ENCODE measurements at regions not wholly inside any gene's neighbourhood (a gene's known extent, or its start where the extent isn't known, plus 50 kb on each side); places are given as distances from the start of the nearest gene placed in this dataset.

- TF ChIP-seq, protein P1, sequence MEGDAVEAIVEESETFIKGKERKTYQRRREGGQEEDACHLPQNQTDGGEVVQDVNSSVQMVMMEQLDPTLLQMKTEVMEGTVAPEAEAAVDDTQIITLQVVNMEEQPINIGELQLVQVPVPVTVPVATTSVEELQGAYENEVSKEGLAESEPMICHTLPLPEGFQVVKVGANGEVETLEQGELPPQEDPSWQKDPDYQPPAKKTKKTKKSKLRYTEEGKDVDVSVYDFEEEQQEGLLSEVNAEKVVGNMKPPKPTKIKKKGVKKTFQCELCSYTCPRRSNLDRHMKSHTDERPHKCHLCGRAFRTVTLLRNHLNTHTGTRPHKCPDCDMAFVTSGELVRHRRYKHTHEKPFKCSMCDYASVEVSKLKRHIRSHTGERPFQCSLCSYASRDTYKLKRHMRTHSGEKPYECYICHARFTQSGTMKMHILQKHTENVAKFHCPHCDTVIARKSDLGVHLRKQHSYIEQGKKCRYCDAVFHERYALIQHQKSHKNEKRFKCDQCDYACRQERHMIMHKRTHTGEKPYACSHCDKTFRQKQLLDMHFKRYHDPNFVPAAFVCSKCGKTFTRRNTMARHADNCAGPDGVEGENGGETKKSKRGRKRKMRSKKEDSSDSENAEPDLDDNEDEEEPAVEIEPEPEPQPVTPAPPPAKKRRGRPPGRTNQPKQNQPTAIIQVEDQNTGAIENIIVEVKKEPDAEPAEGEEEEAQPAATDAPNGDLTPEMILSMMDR (IDR thresholded peaks at IDR 0.05; ENCODE audit: low read length): no peak
- no peak for TF ChIP-seq EZH2 (IDR thresholded peaks at IDR 0.05; ENCODE audit: borderline replicate concordance, low read length)
Measured at GRCh38 chr10:7098160-7098762, 312.6 kb downstream of the SFMBT2 start.
